HG02623 (cell line): ENCODE measurements at regions not wholly inside any gene's neighbourhood (a gene's known extent, or its start where the extent isn't known, plus 50 kb on each side); places are given as distances from the start of the nearest gene placed in this dataset.
"Not testable (repeated sequence)": the region's sequence is repeated elsewhere in the genome, so short reads cannot be mapped to it uniquely, and the experiment has no call there.

ENCODE experiments used
- ATAC-seq: cut with Tn5 transposase; IDR thresholded peaks from one replicate; pipeline ENCODE4 v1.9.1; 2021; ENCODE audit warnings: moderate library complexity; ENCODE audit not compliant: unreplicated experiment

DNA sequence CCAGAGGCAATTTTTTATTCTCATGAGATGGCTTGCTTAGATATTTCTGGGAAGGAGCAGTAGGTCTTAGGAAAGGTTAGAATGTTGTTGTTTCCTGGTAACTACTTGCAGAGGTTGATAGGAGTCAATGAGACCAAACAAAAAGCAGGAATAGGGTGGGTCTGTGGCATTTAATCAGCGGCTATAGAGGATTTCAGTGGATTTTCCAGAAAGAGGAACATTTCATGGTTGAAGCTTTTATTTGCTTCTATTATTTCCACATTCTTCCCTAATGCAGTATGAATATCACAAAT lies 111.3 kb upstream of the PALMD start:
- ATAC-seq, result no peak

DNA sequence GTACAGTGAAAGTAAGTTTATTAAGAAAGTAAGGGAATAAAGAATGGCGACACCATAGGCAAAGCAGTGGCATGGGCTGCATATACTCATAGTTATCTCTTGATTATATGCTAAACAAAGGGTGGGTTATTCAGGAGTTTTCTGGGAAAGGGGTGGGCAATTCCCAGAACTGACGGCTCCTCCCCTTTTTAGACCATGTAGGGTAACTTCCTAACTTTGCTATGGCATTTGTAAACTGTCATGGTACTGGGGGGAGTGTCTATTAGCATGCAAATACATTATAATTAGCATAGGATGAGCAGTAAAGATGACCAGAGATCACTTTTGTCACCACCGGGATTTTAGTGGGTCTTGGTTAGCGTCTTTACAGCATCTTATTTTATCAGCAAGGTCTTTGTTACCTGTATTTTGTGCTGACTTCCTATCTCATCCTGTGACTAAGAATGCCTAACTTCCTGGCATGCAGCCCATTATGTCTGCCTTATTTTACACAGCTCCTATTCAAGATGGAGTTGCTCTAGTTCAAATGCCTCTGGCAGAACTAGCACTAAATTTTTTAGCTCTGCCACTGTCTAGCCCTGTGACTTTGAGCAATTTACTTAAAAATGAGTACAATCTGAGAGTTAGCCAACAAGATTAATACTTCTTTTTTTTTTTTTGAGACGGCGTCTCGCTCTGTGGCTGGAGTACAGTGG lies 110.3 kb upstream of the PALMD start:
- ATAC-seq, result no peak

DNA sequence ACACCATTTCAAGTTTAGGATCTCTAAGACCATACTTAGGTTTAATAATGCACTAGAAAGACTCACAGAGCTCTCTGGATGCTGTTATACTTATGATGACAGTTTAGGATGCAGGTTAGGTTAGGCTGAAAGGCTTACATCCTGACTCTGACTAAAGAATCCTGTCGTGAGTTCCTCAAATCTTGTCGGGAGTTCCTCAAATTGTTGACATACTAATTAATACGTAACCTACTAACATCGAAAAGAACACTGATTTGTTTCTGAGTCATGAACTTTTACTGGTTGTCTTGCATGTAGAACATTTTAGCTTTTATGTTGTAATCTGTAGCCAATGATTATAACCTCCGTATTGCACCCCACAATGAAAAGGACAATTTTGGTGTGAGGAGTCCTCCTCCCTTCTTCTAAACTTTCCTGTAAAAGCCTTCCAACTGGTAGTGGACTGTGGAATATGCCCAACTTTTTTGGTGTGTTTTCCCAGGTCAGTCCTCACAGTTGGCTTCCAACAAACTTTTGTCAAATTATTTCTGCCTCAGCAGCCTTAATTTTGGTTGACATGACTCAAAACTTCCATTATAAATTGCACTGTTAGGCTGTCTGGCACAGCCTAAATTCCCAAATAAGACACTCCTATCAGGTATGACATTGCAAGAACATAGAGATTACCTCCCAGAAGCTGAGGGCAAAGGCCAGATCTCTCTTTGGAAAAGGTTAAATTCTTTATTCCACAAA lies 107.9 kb upstream of the PALMD start:
- no peak for ATAC-seq

DNA sequence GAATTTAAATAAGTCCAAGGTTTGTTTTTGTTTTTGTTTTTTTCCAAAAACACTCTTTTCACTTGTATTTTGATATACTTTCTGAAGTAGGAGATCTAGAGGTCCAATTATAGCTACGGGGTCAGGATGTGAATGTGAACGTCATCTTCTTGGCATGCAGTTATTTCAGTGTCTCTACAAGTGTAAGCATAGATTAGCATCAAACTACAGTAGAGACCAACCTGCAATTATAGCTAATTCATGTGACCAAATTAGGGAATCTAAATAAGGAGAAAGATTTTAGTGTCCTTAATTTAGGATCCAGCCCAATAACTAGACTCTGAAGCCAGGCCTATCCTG lies 107.3 kb upstream of the PALMD start:
- ATAC-seq, result no peak

DNA sequence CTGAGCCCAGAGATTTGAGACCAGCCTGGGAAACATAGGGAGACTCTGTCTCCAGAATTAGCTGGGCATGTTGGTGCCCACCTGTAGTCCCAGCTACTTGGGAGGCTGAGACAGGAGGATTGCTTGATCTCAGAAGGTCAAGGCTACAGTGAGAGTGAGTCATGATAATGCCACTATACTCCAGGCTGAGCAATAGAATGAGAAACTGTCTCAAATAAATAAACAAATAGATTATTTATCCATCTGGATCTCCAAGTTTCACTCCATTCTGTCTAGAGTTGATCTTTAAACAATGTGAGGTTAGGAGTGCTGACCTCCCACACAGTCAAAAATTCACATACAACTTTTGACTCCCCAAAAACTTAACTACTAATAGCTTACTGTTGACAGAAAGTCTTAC lies 106.8 kb upstream of the PALMD start:
- ATAC-seq, result no peak

DNA sequence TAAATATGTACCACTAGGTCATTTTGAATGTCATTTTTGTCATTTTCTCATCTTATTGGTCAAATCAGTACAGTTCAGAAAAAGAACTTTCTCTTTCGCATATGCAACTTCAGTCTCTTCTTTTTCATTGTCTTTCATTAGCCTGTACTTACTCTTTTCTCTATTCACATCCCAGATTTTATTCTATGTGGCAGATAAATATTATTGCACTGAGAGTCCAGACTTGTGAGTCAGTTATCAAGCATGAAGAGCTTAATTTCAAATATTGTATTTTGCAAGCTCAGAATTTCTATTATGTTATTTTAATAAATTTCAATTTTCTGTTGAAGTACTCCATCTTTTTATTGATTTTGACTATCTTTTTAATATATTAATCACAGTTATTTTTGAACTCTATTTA lies 105.2 kb upstream of the PALMD start:
- ATAC-seq, result no peak

DNA sequence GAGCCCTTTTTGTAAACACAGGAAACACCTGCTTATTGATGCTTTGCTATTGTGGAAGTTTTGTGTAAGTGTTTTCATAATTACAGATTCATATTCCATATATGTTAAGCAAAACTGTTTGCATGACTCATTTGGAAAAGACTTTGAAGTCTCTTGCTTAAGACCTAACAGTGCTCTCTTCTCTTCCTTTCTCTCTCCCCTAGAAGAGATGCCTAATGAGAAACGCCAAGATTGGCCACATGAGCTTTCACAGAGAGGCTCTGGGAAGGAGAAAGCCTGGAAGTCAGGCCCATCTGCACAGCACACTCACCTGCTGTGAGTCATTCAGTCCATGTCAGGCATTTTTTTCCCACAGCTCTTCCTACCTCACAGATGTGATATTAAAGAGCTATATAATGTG lies 101.6 kb upstream of the PALMD start:
- ATAC-seq, result no peak

DNA sequence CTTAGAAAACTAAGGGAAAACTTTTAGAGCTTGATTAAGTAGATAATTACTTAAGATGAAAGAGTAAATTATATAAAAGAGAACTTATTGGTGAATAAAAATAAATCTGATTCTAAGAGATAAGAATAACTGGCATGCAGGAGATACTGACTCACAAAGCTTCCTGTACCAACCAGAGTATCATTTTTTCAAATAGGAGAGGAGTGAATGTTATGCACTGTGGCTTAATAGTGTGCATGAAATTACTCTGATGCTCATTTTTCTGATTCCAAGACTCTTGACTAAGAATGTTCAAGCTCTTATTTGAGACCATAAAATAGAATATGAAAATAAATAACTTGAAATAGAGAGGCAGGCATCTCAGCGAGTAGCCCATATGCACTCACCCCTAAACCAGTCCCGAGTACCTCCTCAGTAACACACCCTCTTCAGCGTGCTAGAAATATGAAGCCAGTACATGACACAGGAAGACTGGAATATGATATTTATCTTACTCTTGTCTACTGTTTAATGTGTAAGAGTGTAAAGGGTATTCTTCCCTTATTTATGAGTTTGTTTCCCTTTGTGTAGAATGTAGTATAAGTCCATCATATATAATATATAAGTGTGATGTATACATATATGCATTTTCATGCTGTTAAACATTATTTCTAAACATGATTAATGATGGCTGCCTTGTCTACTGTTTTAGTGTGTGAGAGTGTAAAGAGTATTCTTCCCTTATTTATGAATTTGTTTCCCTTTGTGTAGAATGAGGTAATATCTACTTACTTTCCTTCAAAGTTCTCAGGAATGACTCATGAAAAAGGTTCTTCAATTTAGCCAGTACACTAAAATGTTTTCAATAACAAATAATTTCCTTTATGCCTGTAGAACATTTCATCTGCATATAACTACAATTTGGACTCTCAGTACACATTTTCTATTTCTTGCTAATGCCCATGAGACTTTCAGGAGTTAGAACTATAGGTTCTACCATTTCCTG lies 99.2 kb upstream of the PALMD start:
- ATAC-seq, result no peak

DNA sequence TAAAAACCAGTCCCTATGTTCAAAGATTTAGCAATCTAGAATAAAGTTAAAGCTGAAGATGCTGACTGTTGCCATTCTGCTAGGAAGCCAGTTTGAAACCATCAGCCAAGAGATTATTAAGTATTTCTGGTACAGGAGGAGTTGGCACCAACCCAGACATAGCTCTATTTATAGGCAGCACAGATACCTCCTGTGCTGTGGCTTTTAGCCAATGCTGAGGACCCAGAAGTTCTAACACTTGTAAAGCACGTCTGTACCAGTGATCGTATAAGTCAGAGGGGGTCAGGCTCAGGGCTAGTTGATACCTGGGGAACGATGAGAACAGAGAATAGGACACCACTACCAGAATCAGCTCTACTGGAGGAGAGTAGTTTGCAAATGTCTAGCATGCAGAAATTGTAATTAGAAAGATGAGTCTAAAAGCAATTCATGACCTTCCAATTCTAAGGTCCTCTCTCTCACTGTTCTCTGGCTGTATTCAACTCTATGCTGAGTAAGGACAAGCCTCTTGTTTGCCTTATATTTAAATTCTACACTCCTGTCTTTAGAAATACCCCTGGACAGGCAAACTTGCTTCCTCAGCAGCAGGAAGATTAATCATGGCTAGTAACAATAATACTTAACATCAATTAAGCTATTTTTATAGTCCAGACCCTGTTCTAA lies 96.8 kb upstream of the PALMD start:
- no peak for ATAC-seq

DNA sequence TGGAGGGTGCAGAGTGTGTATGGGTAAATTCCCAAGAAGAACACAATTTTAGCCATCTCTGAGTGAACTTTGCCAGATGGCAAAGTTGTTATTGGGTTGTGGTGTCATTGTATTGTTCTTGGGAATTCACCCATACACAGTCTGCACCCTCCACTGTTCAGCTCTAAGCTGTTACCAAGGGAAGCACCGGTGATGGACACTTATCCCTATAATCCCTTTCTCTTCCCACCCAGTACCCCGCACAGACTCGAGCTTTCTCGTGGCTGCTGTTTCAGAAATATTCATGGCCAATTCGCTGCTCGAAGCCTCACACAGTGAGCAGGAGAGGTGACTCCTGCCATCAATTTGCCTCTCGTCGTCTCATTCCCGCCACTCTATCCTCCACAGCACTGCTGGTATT lies 95.7 kb upstream of the PALMD start:
- no peak for ATAC-seq

DNA sequence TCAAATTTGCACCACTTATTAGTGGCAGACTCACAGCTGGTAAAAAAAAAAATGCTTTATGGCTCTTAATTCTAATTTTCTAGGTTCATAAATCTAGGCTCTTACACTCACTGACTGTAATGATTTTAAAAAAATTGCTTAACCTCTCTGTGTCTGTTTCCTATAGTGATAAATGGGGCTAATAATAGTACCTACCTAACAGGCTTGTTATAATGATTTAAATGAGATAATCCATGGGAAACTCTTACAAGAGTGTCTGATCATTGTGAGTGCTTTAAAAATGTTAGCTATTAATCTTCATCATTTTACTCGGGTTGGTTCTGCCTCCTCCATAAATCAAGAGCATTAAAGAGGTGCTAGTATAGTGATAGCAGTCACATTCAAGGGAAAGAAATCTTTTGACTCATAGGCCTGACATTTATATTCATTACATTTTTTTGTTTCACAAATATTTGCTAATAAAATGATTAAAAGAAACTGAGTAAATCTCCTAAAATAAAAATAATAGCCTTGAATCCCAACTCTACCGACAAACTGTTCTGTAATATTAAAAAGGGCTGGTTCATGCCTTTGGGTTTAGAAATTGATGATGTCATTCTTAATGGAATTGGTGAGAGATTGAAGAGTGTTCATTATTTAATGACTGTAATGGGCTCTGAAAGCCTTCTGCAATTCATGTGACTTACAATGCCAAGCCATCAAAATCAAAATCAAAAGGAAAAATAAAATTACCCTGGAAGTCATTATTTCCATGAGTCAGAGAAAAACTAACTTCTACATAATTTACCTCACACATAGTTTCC lies 93.9 kb upstream of the PALMD start:
- ATAC-seq, result no peak

DNA sequence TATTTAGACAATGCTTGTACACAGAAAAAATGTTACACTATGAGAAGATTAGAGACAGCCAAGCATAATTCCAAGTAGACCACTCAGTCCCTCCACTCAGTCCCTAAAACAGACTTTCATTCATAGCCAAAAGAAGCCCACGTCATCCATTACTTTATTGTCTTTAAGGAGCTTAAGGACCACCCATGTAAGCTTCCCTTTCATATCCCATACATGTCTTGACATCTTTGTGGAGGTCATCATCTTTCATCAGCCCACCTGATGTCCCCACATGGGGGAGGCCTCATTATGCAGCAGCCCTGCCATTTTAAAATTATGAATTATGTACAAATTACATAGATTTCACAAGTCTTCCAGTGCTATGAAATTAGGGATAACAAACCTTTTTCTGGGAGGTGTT lies 92.6 kb upstream of the PALMD start:
- no peak for ATAC-seq

DNA sequence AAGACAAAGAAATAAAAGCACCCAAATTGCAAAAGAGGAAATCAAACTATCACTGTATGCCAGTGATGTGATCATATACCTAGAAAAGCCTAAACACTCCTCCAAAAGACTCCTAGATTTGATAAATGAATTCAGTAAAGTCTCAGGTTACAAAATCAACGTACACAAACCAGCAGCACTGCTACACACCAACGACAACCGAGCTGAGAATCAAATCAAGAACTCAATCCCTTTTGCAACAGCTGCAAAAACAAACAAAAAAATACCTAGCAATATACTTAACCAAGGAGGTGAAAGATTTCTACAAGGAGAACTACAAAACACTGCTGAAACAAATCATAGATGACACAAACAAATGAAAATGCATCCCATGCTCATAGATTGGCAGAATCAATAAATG lies 92.1 kb upstream of the PALMD start:
- not testable (repeated sequence) for ATAC-seq

DNA sequence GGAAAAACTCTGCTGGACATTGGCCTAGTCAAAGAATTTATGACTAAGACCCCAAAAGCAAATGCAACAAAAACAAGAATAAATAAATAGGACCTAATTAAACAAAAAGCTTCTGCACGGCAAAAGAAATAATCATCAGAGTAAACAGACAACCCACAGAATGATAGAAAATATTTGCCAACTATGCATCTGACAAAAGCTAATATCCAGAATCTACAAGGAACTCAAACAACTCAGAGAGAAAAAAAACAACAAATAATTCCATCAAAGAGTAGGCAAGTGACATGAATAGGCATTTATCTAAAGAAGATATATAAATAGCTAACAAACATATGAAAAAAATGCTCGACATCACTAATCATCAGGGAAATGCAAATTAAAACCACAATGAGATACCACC lies 91.2 kb upstream of the PALMD start:
- ATAC-seq, result no peak

DNA sequence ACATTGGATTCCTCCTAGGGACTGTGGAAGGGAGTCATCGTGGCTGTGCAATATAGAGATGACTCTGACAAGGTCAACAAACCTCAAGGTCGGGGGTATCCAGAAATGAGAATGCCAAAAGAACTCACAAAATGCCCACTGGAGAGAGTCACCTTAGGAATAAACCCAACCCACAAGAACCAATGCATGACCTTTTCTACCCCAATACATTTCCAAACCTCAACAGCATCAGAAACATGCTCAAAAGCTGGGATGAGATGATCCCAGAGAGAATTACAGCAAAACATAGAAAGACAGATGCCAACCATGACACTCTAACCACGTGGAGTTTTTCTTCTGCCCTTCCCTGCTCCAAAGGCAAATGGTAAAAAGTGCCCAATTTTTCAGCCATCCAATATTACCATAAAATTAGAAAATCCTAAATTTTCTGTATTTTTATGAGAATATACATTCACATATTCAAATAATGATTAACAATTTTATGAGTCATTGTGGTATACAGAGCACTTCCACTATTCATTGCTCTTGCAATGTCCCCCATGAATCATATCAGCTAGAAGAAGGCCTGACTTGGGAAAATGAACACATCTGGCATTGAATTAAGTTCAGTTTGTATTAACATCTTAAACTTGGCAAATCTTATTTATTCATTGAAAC lies 88.2 kb upstream of the PALMD start:
- no peak for ATAC-seq

DNA sequence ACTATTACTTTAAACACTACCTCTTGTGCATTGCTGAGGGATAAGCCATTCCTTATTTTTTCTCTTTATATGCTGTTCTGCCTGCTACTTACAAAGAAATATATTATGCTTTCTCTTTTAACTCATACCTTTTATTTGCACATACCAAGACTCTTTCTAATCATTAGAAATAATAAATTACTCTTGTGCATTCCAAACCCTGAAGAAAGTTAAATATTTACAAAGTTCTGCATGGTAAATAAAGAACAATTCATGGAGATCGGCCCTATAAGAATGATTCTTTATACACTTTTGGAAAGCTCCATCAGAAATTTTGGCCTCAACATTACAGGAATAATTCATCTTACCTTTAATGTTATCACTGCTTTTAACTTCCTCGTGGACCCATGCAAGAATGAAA lies 86.7 kb upstream of the PALMD start:
- ATAC-seq, result no peak

DNA sequence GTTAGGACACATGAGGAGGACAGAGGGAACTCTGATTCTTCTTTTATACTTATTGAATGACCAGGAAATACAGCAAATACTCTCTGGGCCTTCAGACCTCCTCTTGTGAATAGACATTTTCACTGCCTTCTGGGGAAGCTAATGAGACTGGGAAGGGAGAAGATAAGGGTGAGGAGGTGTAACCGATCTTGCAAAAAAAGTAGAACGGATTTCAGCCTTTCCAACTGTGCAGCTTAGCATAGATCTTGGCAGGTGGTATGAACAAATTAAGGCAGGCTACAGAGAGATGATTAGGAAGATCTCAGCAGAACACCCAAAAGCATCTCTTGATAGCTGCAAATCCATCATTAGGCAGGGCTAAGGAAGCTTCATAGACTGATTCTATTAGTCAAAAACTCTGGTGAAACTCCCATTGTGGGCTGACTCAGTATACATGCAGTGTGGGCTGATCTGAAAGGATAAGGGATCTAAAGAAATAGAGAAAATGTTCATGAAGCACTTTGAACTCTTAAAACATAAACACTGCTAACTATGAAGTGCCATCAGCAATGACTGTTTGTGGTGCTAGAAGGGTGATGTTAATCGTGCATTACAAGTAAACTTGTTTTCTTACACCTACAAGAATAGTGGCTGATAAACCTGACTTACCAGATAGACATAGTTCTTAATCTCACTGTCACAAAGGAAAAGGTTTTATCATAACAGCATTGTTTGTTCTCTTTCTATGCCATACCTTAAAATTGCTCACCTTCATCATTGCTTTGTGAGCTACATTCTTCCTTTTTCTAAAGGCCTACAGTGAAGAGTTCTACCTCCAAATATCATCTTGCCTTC lies 85.5 kb upstream of the PALMD start:
- no peak for ATAC-seq

DNA sequence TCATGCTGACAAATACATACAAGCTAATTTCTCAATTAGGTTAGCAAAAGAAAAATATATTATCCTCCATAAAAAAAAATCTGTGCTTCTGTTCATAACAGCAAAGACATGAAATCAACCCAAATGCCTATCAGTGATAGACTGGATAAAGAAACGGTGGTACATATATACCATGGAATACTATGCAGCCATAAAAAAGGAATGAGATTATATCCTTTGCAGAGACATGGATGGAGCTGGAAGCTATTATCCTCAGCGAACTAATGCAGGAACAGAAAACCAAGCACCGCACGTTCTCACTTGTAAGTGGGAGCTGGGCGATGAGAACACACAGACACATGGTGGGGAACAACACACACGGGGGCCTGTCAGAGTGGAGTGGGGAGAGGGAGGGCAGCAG lies 84.0 kb upstream of the PALMD start:
- no peak for ATAC-seq

DNA sequence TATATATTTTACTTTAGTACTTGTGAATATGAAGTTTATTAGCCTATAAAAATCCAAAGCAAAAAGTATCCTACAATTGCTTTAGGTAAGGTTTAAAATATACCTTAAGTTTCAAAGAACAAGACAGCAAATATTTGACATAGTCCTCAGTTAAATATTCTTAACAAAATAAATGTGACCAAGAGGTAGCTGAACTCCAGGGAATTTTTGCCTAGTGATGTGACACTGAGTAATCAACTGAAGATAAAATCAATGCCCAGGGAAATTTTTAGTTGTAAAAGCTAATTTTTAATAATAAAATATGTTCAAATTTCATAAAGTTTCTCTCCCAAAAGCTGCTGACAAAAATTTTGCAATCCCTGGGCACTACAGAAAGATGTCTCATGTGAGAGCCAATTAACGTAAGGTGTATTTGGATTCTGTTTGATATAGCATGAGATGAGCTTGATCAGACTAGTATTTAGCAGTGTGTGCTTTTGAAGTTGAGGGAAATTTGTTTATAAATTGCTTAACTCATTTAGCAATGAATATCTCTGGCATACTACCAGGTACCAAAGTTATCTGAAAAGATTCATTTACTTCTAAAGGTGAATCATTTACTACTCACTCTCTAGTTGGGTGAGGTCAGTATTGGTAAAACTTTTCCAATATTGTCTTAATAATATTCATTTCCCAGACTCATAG lies 80.2 kb upstream of the PALMD start:
- ATAC-seq, result no peak
